Common myeloid progenitor, CD34-positive (primary cell): ENCODE measurements at regions not wholly inside any gene's neighbourhood (a gene's known extent, or its start where the extent isn't known, plus 50 kb on each side); places are given as distances from the start of the nearest gene placed in this dataset.

Experiments used
- CTCF ChIA-PET: fragments of 350-600 bp; sonication (Branson Sonifier 250); formaldehyde crosslinking; loops from one replicate; lab custom pipeline; 2021; ENCODE audit warnings: antibody characterized with exemption; lab: Charles Lee
- POLR2A ChIA-PET: fragments of 350-600 bp; sonication (Branson Sonifier 250); formaldehyde crosslinking; loops from one replicate; lab custom pipeline; 2021; ENCODE audit warnings: antibody characterized with exemption; lab: Charles Lee
- DNase-seq, 3 donors: peaks; one replicate each; pipeline versions ENCODE4 v3.0.0 to v3.0.0-alpha.2; 2013
- H3K27ac ChIP-seq, 2 experiments: 1 replicate in 1 of 2; 2 replicates in 1 of 2; pipeline ENCODE4 v1.7.0; 2013; ENCODE audit warnings: inconsistent platforms in 2 of 2, low read length in 2 of 2, mild to moderate bottlenecking in 2 of 2, low read depth in 1 of 2, moderate library complexity in 1 of 2; ENCODE audit not compliant: severe bottlenecking in 2 of 2, insufficient read depth in 1 of 2, poor library complexity in 1 of 2
- H3K27me3 ChIP-seq, 5 experiments: replicated peaks in 2 of 5; 1 replicate in 3 of 5; 2 replicates in 2 of 5; pipeline versions ENCODE4 v1.6.1 to v1.7.0; 2013; ENCODE audit warnings: low read length in 4 of 5, mild to moderate bottlenecking in 2 of 5, moderate library complexity in 2 of 5, inconsistent platforms in 1 of 5; ENCODE audit not compliant: insufficient read depth in 5 of 5, control insufficient read depth in 4 of 5
- H3K36me3 ChIP-seq, 4 experiments: 1 replicate in 2 of 4; 2 replicates in 2 of 4; pipeline versions ENCODE4 v1.6.1 to v1.7.0; 2013; ENCODE audit warnings: low read length in 3 of 4, control low read depth in 1 of 4, mild to moderate bottlenecking in 1 of 4; ENCODE audit not compliant: control insufficient read depth in 4 of 4, insufficient read depth in 4 of 4
- H3K4me1 ChIP-seq, 4 experiments: 1 replicate in 3 of 4; 2 replicates in 1 of 4; pipeline versions ENCODE4 v1.6.1 to v1.7.1; 2013; ENCODE audit warnings: low read length in 3 of 4, mild to moderate bottlenecking in 3 of 4, control low read depth in 1 of 4, inconsistent platforms in 1 of 4, moderate library complexity in 1 of 4; ENCODE audit not compliant: control insufficient read depth in 4 of 4, insufficient read depth in 4 of 4; ENCODE audit errors: control extremely low read depth in 1 of 4
- H3K4me3 ChIP-seq, 7 experiments: 1 replicate in 4 of 7; 2 replicates in 3 of 7; pipeline versions ENCODE4 v1.5.1 to v1.7.0; 2013; ENCODE audit warnings: mild to moderate bottlenecking in 7 of 7, low read length in 6 of 7, moderate library complexity in 6 of 7, inconsistent platforms in 2 of 7, low read depth in 2 of 7, control low read depth in 1 of 7; ENCODE audit not compliant: insufficient read depth in 4 of 7, control insufficient read depth in 1 of 7; ENCODE audit errors: extremely low read depth in 1 of 7
- H3K9me3 ChIP-seq, 5 experiments: 1 replicate in 4 of 5; 2 replicates in 1 of 5; pipeline versions ENCODE4 v1.6.1 to v1.7.1; 2013; ENCODE audit warnings: low read length in 4 of 5, mild to moderate bottlenecking in 2 of 5, inconsistent platforms in 1 of 5, low read depth in 1 of 5, moderate library complexity in 1 of 5; ENCODE audit not compliant: control insufficient read depth in 4 of 5, insufficient read depth in 2 of 5; ENCODE audit errors: control extremely low read depth in 1 of 5
- WGBS: methylation state at CpG from one replicate; pipeline ENCODE4 v1.1.5; 2013; ENCODE audit not compliant: insufficient coverage; 5-methylcytosine and 5-hydroxymethylcytosine counted together

GRCh38 chr3:83302091-83302490, 1540.6 kb upstream of the GBE1 start:
- Histone ChIP-seq H3K4me3 (no peak overlapping the region), H3K4me1 (no peaks in the 10 kb centered on the region), H3K36me3 (no peaks in the 10 kb centered on the region), H3K27me3 (no peaks in the 10 kb centered on the region), H3K9me3 (peaks cover 0 to 4% (median 0%) of the 10 kb centered on the region in 5 experiments), H3K27ac (no peak overlapping the region)
- no peak for DNase-seq
- POLR2A ChIA-PET = no interaction called here
- CTCF ChIA-PET = no interaction called here

- ChIA-PET POLR2A (no interaction called here), CTCF (no interaction called here)
- 100% methylated on average over 1 of the region's 3 CpGs for WGBS
- no peak overlapping the region for H3K4me3 ChIP-seq
- no peaks in the 10 kb centered on the region for H3K9me3 ChIP-seq
- H3K27ac ChIP-seq = no peak overlapping the region
- H3K4me1 ChIP-seq = no peaks in the 10 kb centered on the region
- H3K36me3 ChIP-seq = no peaks in the 10 kb centered on the region
- no peak for DNase-seq
- no peaks in the 10 kb centered on the region for H3K27me3 ChIP-seq
Observed at GRCh38 chr3:83317605-83318004, 1556.2 kb upstream of the GBE1 start.

GRCh38 chr3:83320726-83321125, 1559.3 kb upstream of the GBE1 start:
- CTCF ChIA-PET = no interaction called here
- POLR2A ChIA-PET = no interaction called here

GRCh38 chr3:83321457-83321856, 1560.0 kb upstream of the GBE1 start:
- no CpG with 5 or more reads among the region's 1 CpG for WGBS
- H3K27ac ChIP-seq = no peak overlapping the region
- CTCF ChIA-PET = no interaction called here
- H3K36me3 ChIP-seq = no peaks in the 10 kb centered on the region
- no peaks in the 10 kb centered on the region for H3K27me3 ChIP-seq
- no peaks in the 10 kb centered on the region for H3K4me1 ChIP-seq
- no peak overlapping the region for H3K4me3 ChIP-seq
- DNase-seq = no peak
- no peaks in the 10 kb centered on the region for H3K9me3 ChIP-seq
- POLR2A ChIA-PET = no interaction called here

More at GRCh38 chr3:83320726-83321125, 1559.3 kb upstream of the GBE1 start:
- no peak for DNase-seq
- no peak overlapping the region for H3K27ac ChIP-seq
- H3K27me3 ChIP-seq = no peaks in the 10 kb centered on the region
- no peaks in the 10 kb centered on the region for H3K9me3 ChIP-seq
- H3K4me1 ChIP-seq = no peaks in the 10 kb centered on the region
- H3K36me3 ChIP-seq = no peaks in the 10 kb centered on the region
- no peak overlapping the region for H3K4me3 ChIP-seq

- CTCF ChIA-PET = no interaction called here
- no peaks in the 10 kb centered on the region for H3K36me3 ChIP-seq
- no peak overlapping the region for H3K27ac ChIP-seq
- H3K27me3 ChIP-seq = no peaks in the 10 kb centered on the region
- H3K9me3 ChIP-seq = no peaks in the 10 kb centered on the region
- WGBS = 100% methylated on average over 1 of the region's 1 CpG
- DNase-seq = no peak
- H3K4me3 ChIP-seq = no peak overlapping the region
- H3K4me1 ChIP-seq = no peaks in the 10 kb centered on the region
- POLR2A ChIA-PET = no interaction called here
Observed at GRCh38 chr3:83321891-83322290, 1560.4 kb upstream of the GBE1 start.

- CTCF ChIA-PET = no interaction called here
- no peaks in the 10 kb centered on the region for H3K9me3 ChIP-seq
- 100% methylated on average over 2 of the region's 2 CpGs for WGBS
- H3K4me3 ChIP-seq = no peak overlapping the region
- H3K36me3 ChIP-seq = no peaks in the 10 kb centered on the region
- DNase-seq = no peak
- H3K27ac ChIP-seq = no peak overlapping the region
- POLR2A ChIA-PET = no interaction called here
- H3K4me1 ChIP-seq = no peaks in the 10 kb centered on the region
- no peaks in the 10 kb centered on the region for H3K27me3 ChIP-seq
Observed at GRCh38 chr3:83354205-83354604, 1592.8 kb upstream of the GBE1 start.

- WGBS = 100% methylated on average over 3 of the region's 3 CpGs
Observed at GRCh38 chr3:83393276-83393675, 1565.5 kb upstream of the CADM2 start.

More at GRCh38 chr3:83393276-83393675, 1565.5 kb upstream of the CADM2 start:
- no peak for DNase-seq
- ChIA-PET CTCF (no interaction called here), POLR2A (no interaction called here)
- Histone ChIP-seq H3K27ac (no peak overlapping the region), H3K4me3 (no peak overlapping the region), H3K27me3 (no peaks in the 10 kb centered on the region), H3K4me1 (no peaks in the 10 kb centered on the region), H3K36me3 (no peaks in the 10 kb centered on the region), H3K9me3 (peaks cover 0 to 4% (median 0%) of the 10 kb centered on the region in 5 experiments)
